ENCODE measurements at regions not wholly inside any gene's neighbourhood (a gene's known extent, or its start where the extent isn't known, plus 50 kb on each side); places are given as distances from the start of the nearest gene placed in this dataset.
"Not testable (repeated sequence)": the region's sequence is repeated elsewhere in the genome, so short reads cannot be mapped to it uniquely, and the experiment has no call there.

- Mint-ChIP-seq H3K27me3 (peaks cover 2% of the 10 kb centered on the region), H3K27ac (no peak overlapping the region), H3K9me3 (no peaks in the 10 kb centered on the region), H3K36me3 (no peaks in the 10 kb centered on the region), H3K4me1 (no peaks in the 10 kb centered on the region), H3K4me3 (no peak overlapping the region)
Measured at GRCh38 chr2:109685453-109685852, 71.3 kb downstream of the SOWAHC start.

DNA sequence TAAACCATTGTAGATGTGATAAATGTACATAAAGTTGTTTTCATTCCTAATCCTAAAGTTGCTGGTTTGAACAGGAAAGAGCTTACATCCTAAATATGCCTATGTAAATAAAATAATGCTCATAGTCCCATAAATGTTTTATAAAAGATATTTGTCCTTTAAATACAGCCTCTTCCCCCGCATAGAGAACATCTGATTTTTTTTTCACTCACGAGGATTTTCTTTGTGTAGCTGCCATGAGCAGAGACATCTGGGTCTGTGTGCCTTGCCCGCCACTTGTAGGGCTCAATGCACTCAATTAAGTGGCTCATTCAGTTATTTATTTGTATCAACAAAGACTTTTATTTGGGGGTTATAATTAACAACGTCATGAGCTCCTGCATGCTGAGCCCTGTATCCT lies 72.8 kb downstream of the SOWAHC start:
- no peak overlapping the region for H3K27ac Mint-ChIP-seq
- peaks cover 2% of the 10 kb centered on the region for H3K27me3 Mint-ChIP-seq
- H3K4me3 Mint-ChIP-seq = no peak overlapping the region
- H3K9me3 Mint-ChIP-seq = no peaks in the 10 kb centered on the region
- no peaks in the 10 kb centered on the region for H3K4me1 Mint-ChIP-seq
- H3K36me3 Mint-ChIP-seq = no peaks in the 10 kb centered on the region

GRCh38 chr2:109689182-109689930 lies 75.2 kb downstream of the SOWAHC start:
- Mint-ChIP-seq H3K9me3 (no peaks in the 10 kb centered on the region), H3K27me3 (peaks cover 3% of the 10 kb centered on the region), H3K36me3 (no peaks in the 10 kb centered on the region), H3K4me3 (no peak overlapping the region), H3K4me1 (no peaks in the 10 kb centered on the region), H3K27ac (no peak overlapping the region)

DNA sequence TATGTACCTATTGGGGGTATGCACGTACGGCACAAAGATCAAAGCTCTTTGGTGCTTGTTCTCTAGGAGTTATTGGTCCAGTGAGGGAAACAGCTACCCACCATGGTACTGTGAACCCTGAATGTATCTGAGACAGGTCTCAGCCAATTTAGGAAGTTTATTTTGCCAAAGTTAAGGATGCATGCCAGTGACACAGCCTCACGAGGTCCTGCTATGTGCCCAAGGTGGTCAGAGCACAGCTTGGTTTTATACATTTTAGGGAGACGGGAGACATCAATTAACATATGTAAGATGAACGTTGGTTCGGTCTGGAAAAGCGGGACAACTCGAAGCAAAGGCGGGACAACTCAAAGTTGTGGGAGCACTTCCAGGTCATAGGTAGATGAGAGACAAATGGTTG lies 75.8 kb downstream of the SOWAHC start:
- Mint-ChIP-seq H3K27ac (peak overlapping the region in 1 of 3 donors; percentile 27), H3K9me3 (no peaks in the 10 kb centered on the region), H3K4me3 (no peak overlapping the region), H3K4me1 (no peaks in the 10 kb centered on the region), H3K36me3 (no peaks in the 10 kb centered on the region), H3K27me3 (peaks cover 3% of the 10 kb centered on the region)

DNA sequence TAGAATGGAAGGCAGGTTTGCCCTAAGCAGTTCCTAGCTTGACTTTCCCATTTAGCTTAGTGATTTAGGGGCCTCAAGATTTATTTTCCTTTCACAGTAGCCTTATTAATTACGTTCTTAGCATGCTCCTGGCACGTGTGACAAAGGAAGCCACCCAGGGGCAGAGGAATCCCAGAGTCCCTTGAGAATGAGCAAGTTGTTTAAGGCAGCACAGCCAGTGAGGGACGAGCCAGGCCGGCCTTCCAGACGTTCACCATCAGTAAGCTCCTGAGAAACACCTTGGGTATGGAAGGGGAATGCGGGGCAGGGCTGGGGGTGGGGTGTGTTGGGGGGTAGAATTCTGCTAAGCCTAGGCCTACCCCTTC lies 76.3 kb downstream of the SOWAHC start:
- Mint-ChIP-seq H3K27ac (no peak overlapping the region), H3K9me3 (peaks cover 0 to 3% (median 0%) of the 10 kb centered on the region in 3 donors), H3K4me3 (no peak overlapping the region), H3K4me1 (no peaks in the 10 kb centered on the region), H3K36me3 (no peaks in the 10 kb centered on the region), H3K27me3 (peaks cover 5% of the 10 kb centered on the region)

GRCh38 chr2:109690822-109691541 lies 76.8 kb downstream of the SOWAHC start:
- Mint-ChIP-seq H3K27ac (no peak overlapping the region), H3K36me3 (no peaks in the 10 kb centered on the region), H3K27me3 (peaks cover 3% of the 10 kb centered on the region), H3K4me3 (no peak overlapping the region), H3K9me3 (peaks cover 0 to 4% (median 0%) of the 10 kb centered on the region in 3 donors), H3K4me1 (no peaks in the 10 kb centered on the region)

DNA sequence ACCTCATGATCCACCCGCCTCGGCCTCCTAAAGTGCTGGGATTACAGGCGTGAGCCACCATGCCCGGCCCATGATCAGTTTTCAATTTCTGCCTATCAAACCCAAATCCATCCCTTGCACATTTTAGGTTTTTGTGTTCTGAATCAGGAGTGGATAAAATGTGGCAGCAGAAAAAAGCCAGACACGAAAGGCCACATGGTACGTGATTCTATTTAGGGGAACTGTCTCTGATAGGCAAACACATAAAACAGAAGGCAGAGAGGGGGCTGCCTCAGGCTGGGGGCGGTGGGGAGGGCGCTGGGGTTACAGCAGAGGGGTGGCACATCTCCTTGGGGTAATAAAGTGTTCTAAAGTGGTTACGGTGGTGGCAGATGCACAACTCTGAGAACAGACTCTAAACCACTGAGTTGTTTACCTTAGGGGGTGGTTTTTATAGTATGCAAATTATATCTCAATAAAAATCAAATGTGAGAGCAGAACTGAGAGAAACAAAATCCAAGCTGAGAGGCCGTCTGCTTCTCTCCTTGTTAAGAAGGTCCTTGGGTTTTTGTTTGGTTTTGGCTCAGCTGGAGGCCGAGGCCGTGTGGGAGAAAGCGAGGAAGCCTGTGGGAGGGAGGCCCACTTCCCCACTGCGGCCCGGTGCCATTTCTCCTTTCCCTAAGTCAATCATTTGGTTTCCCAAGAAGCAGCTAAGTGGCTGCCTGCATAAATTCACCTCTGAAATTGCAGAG lies 78.0 kb downstream of the SOWAHC start:
- H3K27ac Mint-ChIP-seq = no peak overlapping the region
- no peaks in the 10 kb centered on the region for H3K36me3 Mint-ChIP-seq
- peaks cover 3% of the 10 kb centered on the region for H3K27me3 Mint-ChIP-seq
- H3K4me1 Mint-ChIP-seq = no peaks in the 10 kb centered on the region
- H3K4me3 Mint-ChIP-seq = no peak overlapping the region
- peaks cover 0 to 4% (median 0%) of the 10 kb centered on the region in 3 donors for H3K9me3 Mint-ChIP-seq

GRCh38 chr2:109692831-109693230 lies 78.7 kb downstream of the SOWAHC start:
- H3K27me3 Mint-ChIP-seq, H3K36me3 Mint-ChIP-seq, H3K4me1 Mint-ChIP-seq, H3K9me3 Mint-ChIP-seq, H3K27ac Mint-ChIP-seq, H3K4me3 Mint-ChIP-seq: not testable (repeated sequence)

DNA sequence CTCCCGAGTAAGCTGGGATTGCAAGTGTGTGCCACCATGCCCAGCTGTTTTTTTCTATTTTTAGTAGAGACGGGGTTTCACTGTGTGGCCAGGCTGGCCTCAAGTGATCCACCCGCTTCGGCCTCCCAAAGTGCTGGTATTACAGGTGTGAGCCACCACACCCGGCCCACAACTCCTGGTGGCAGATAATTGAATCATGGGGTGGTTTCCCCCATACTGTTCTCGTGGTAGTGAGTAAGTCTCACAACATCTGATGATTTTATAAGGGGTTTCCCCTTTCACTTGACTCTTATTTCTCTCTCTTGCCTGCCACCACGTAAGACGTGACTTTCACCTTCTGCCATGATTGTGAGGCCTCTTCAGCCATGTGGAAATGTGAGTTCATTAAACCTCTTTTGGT lies 79.1 kb downstream of the SOWAHC start:
- not testable (repeated sequence) for H3K4me3 Mint-ChIP-seq, H3K9me3 Mint-ChIP-seq, H3K27ac Mint-ChIP-seq, H3K36me3 Mint-ChIP-seq, H3K4me1 Mint-ChIP-seq, H3K27me3 Mint-ChIP-seq

GRCh38 chr2:109694190-109694589 lies 80.0 kb downstream of the SOWAHC start:
- Mint-ChIP-seq H3K4me3 (no peak overlapping the region), H3K36me3 (no peaks in the 10 kb centered on the region), H3K27me3 (peaks cover 3% of the 10 kb centered on the region), H3K9me3 (peaks cover 0 to 4% (median 0%) of the 10 kb centered on the region in 3 donors), H3K4me1 (no peaks in the 10 kb centered on the region), H3K27ac (no peak overlapping the region)

DNA sequence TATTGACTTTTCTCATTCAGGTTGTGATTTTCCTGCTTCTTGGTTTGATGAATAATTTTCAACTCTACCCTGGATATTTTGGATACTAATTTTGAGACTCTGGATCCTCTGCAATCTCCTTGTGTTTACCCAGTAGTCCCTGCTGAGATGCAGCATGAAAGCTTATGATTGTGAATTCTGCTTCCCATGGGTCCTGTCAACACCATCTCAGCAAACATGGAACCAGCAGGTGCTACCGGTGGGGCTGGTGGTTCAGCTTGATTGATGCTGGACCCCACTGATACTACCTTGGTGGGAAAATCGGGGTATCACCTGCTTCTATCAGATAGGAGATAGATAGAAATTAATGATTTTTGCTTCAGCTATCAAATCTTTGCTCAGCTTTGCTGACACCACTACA lies 81.1 kb downstream of the SOWAHC start:
- Mint-ChIP-seq H3K27ac (no peak overlapping the region), H3K36me3 (no peaks in the 10 kb centered on the region), H3K27me3 (peaks cover 4% of the 10 kb centered on the region), H3K4me3 (no peak overlapping the region), H3K4me1 (no peaks in the 10 kb centered on the region), H3K9me3 (peaks cover 0 to 4% (median 0%) of the 10 kb centered on the region in 3 donors)

- Mint-ChIP-seq H3K27ac (no peak overlapping the region), H3K36me3 (no peaks in the 10 kb centered on the region), H3K4me1 (no peaks in the 10 kb centered on the region), H3K4me3 (no peak overlapping the region), H3K27me3 (peaks cover 9% of the 10 kb centered on the region), H3K9me3 (peaks cover 0 to 5% (median 0%) of the 10 kb centered on the region in 3 donors)
Measured at GRCh38 chr2:109699646-109700045, 85.5 kb downstream of the SOWAHC start.

DNA sequence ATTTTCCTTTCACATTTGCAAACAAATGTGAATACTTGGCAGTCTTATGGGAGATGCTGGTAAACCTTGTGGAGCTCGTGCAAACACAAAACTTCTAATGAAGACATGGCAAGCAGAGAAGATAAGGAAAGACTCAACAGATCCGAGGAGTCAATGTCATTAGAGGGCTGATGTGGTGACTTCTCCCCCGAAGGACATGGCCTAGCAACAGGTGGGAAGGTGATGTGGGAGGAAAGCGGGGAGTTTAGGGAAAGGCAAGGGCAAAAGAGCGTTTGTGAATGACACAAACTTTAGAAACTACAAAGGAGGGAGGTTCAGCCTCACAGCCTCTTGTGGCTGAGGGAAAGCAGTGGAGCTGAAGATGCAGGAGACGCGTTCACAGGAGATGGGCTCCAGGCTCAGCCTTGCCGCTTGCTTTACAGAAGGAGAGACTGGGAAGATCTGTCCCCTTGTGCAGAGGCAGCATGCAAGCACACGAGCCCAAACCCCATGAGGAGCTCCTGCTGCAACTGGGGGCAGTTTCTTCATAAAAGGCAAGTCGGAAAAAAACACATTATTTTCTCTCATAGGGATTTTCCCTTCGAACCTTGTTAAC lies 86.6 kb downstream of the SOWAHC start:
- Mint-ChIP-seq H3K4me1 (no peaks in the 10 kb centered on the region), H3K9me3 (peaks cover 0 to 1% (median 0%) of the 10 kb centered on the region in 3 donors), H3K36me3 (no peaks in the 10 kb centered on the region), H3K4me3 (no peak overlapping the region), H3K27me3 (peaks cover 7% of the 10 kb centered on the region), H3K27ac (no peak overlapping the region)

DNA sequence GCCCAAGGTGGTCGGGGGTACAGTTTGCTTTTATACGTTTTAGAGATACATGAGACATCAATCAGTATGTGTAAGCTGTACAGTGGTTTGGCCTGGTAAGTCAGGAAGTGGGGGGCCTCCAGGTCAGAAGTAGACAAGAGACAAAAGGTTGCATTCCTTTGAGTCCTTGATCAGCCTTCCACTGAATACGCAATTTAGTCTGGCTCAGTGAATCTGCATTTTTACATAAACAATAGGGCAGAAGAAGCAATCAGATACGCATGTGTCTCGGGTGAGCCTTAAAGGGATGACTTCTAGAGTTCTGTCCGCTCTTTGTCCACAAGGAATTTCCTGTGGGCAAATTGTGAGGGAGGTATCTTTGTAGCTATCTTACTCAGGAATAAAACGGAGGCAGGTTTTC lies 87.2 kb downstream of the SOWAHC start:
- H3K9me3 Mint-ChIP-seq = peaks cover 0 to 1% (median 0%) of the 10 kb centered on the region in 3 donors
- no peaks in the 10 kb centered on the region for H3K36me3 Mint-ChIP-seq
- H3K4me3 Mint-ChIP-seq = no peak overlapping the region
- H3K4me1 Mint-ChIP-seq = no peaks in the 10 kb centered on the region
- H3K27me3 Mint-ChIP-seq = peaks cover 9% of the 10 kb centered on the region
- H3K27ac Mint-ChIP-seq = no peak overlapping the region
